ENCODE measurements at regions not wholly inside any gene's neighbourhood (a gene's known extent, or its start where the extent isn't known, plus 50 kb on each side); places are given as distances from the start of the nearest gene placed in this dataset.

- Histone ChIP-seq H3F3A (ENCODE audit: insufficient read depth) (no peaks in the 10 kb centered on the region), H3K9me3 (ENCODE audit: insufficient read depth, low read length) (no peaks in the 10 kb centered on the region), H2AFZ (ENCODE audit: low read depth, low read length, severe bottlenecking) (no peak overlapping the region), H3K79me2 (ENCODE audit: insufficient read depth, low read length) (no peaks in the 10 kb centered on the region), H3K9ac (ENCODE audit: low read length) (no peak overlapping the region), H3K36me3 (ENCODE audit: low read length) (no peaks in the 10 kb centered on the region), H3K4me2 (ENCODE audit: low read depth, low read length, poor library complexity, severe bottlenecking) (no peak overlapping the region), H3K9me2 (replicated peaks; ENCODE audit: insufficient read depth, low read length) (no peaks in the 10 kb centered on the region), H3K4me3 (ENCODE audit: insufficient read depth, low read length, poor library complexity, severe bottlenecking) (no peak overlapping the region), H3K27ac (ENCODE audit: low read depth, low read length) (no peak overlapping the region), H4K20me1 (ENCODE audit: low read depth, low read length) (no peaks in the 10 kb centered on the region), H3K27me3 (ENCODE audit: low read length) (no peaks in the 10 kb centered on the region)
- TF ChIP-seq EZH2phosphoT487 (conservative IDR thresholded peaks at IDR 0.05; ENCODE audit: low read length): no peak
- no peak for TF ChIP-seq CTCF (IDR thresholded peaks at IDR 0.05; ENCODE audit: insufficient read depth, low read length, poor library complexity, severe bottlenecking)
Measured at GRCh38 chr2:16520891-16521290, 144.7 kb downstream of the CYRIA start.

- H3K4me2 ChIP-seq (ENCODE audit: low read depth, low read length, poor library complexity, severe bottlenecking): no peak overlapping the region
- H3K9me3 ChIP-seq (ENCODE audit: insufficient read depth, low read length): no peaks in the 10 kb centered on the region
- H3K27ac ChIP-seq (ENCODE audit: low read depth, low read length): no peak overlapping the region
- no peaks in the 10 kb centered on the region for H3K9me2 ChIP-seq (replicated peaks; ENCODE audit: insufficient read depth, low read length)
- no peak overlapping the region for H3K9ac ChIP-seq (ENCODE audit: low read length)
- TF ChIP-seq CTCF (IDR thresholded peaks at IDR 0.05; ENCODE audit: insufficient read depth, low read length, poor library complexity, severe bottlenecking): no peak
- TF ChIP-seq EZH2phosphoT487 (conservative IDR thresholded peaks at IDR 0.05; ENCODE audit: low read length): no peak
- H3K4me3 ChIP-seq (ENCODE audit: insufficient read depth, low read length, poor library complexity, severe bottlenecking): no peak overlapping the region
- no peaks in the 10 kb centered on the region for H3K36me3 ChIP-seq (ENCODE audit: low read length)
- H4K20me1 ChIP-seq (ENCODE audit: low read depth, low read length): no peaks in the 10 kb centered on the region
- no peak overlapping the region for H2AFZ ChIP-seq (ENCODE audit: low read depth, low read length, severe bottlenecking)
- H3K79me2 ChIP-seq (ENCODE audit: insufficient read depth, low read length): no peaks in the 10 kb centered on the region
- no peaks in the 10 kb centered on the region for H3K27me3 ChIP-seq (ENCODE audit: low read length)
- no peaks in the 10 kb centered on the region for H3F3A ChIP-seq (ENCODE audit: insufficient read depth)
Measured at GRCh38 chr2:16515696-16516095, 149.9 kb downstream of the CYRIA start.

- H3K27me3 ChIP-seq (ENCODE audit: low read length): no peaks in the 10 kb centered on the region
- no peaks in the 10 kb centered on the region for H3K9me2 ChIP-seq (replicated peaks; ENCODE audit: insufficient read depth, low read length)
- TF ChIP-seq CTCF (IDR thresholded peaks at IDR 0.05; ENCODE audit: insufficient read depth, low read length, poor library complexity, severe bottlenecking): no peak
- no peak overlapping the region for H3K4me2 ChIP-seq (ENCODE audit: low read depth, low read length, poor library complexity, severe bottlenecking)
- H3K79me2 ChIP-seq (ENCODE audit: insufficient read depth, low read length): no peaks in the 10 kb centered on the region
- H3F3A ChIP-seq (ENCODE audit: insufficient read depth): no peaks in the 10 kb centered on the region
- no peak overlapping the region for H3K4me3 ChIP-seq (ENCODE audit: insufficient read depth, low read length, poor library complexity, severe bottlenecking)
- no peak overlapping the region for H3K9ac ChIP-seq (ENCODE audit: low read length)
- H3K36me3 ChIP-seq (ENCODE audit: low read length): no peaks in the 10 kb centered on the region
- no peak overlapping the region for H3K27ac ChIP-seq (ENCODE audit: low read depth, low read length)
- no peaks in the 10 kb centered on the region for H3K9me3 ChIP-seq (ENCODE audit: insufficient read depth, low read length)
- H4K20me1 ChIP-seq (ENCODE audit: low read depth, low read length): no peaks in the 10 kb centered on the region
- H2AFZ ChIP-seq (ENCODE audit: low read depth, low read length, severe bottlenecking): no peak overlapping the region
Measured at GRCh38 chr2:16513626-16514025, 152.0 kb downstream of the CYRIA start.

- no peaks in the 10 kb centered on the region for H3K36me3 ChIP-seq (ENCODE audit: low read length)
- no peak overlapping the region for H3K4me2 ChIP-seq (ENCODE audit: low read depth, low read length, poor library complexity, severe bottlenecking)
- no peaks in the 10 kb centered on the region for H3K9me3 ChIP-seq (ENCODE audit: insufficient read depth, low read length)
- H2AFZ ChIP-seq (ENCODE audit: low read depth, low read length, severe bottlenecking): no peak overlapping the region
- no peaks in the 10 kb centered on the region for H3K27me3 ChIP-seq (ENCODE audit: low read length)
- H3K4me3 ChIP-seq (ENCODE audit: insufficient read depth, low read length, poor library complexity, severe bottlenecking): no peak overlapping the region
- H3K9ac ChIP-seq (ENCODE audit: low read length): no peak overlapping the region
- no peak overlapping the region for H3K27ac ChIP-seq (ENCODE audit: low read depth, low read length)
- H3K79me2 ChIP-seq (ENCODE audit: insufficient read depth, low read length): no peaks in the 10 kb centered on the region
- no peaks in the 10 kb centered on the region for H3K9me2 ChIP-seq (replicated peaks; ENCODE audit: insufficient read depth, low read length)
- H4K20me1 ChIP-seq (ENCODE audit: low read depth, low read length): no peaks in the 10 kb centered on the region
- no peaks in the 10 kb centered on the region for H3F3A ChIP-seq (ENCODE audit: insufficient read depth)
- no peak for TF ChIP-seq CTCF (IDR thresholded peaks at IDR 0.05; ENCODE audit: insufficient read depth, low read length, poor library complexity, severe bottlenecking)
- no peak for TF ChIP-seq EZH2phosphoT487 (conservative IDR thresholded peaks at IDR 0.05; ENCODE audit: low read length)
Measured at GRCh38 chr2:16511041-16511440, 154.6 kb downstream of the CYRIA start.
